HFFc6 (cell line): ENCODE measurements at regions not wholly inside any gene's neighbourhood (a gene's known extent, or its start where the extent isn't known, plus 50 kb on each side); places are given as distances from the start of the nearest gene placed in this dataset.

ENCODE experiments used
- DNase-seq: peaks from one replicate; pipeline ENCODE4 v3.0.0-alpha.2; 2018
- H3K27ac Mint-ChIP-seq: 2 replicates; pipeline ENCODE4 v1.8.0; 2020; ENCODE audit warnings: mild to moderate bottlenecking, mixed read lengths
- H3K27me3 Mint-ChIP-seq: 2 replicates; pipeline ENCODE4 v1.8.0; 2021; ENCODE audit warnings: mild to moderate bottlenecking, moderate library complexity, mixed read lengths; ENCODE audit not compliant: insufficient read depth
- H3K36me3 Mint-ChIP-seq: 2 replicates; pipeline ENCODE4 v1.8.0; 2021; ENCODE audit warnings: low read depth, mixed read lengths
- H3K4me1 Mint-ChIP-seq: 2 replicates; pipeline ENCODE4 v1.8.0; 2020; ENCODE audit warnings: low read depth, mixed read lengths
- H3K4me3 Mint-ChIP-seq: 2 replicates; pipeline ENCODE4 v1.8.0; 2020; ENCODE audit warnings: mild to moderate bottlenecking, moderate library complexity, mixed read lengths
- H3K9me3 Mint-ChIP-seq: 2 replicates; pipeline ENCODE4 v1.8.0; 2020; ENCODE audit warnings: mild to moderate bottlenecking, mixed read lengths
- CTCF ChIP-seq: fragments of 200-600 bp; sonication (generic); IDR thresholded peaks from 2 replicates; pipeline ENCODE4 v1.5.0; 2021; ENCODE audit warnings: antibody characterized with exemption, mild to moderate bottlenecking

DNA sequence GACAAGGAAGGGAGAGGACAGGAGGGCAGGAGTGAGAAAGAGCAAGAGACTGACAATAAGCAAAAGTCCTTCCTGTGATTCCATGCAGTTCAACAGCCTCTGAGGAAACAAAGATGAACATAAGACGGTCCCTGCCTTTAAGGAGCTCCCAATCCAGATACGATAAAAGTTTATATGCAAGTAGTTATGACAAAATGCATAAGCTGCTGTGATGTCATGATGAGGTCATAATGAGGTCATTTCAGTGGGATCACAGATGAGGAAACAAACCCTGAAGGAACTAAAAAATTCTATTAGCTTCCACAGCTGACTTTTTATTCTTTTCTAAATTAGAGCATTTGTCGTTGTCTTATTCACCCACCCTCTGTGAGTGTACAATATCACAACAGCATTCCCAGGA lies 458.5 kb upstream of the ACVR2A start:
- Mint-ChIP-seq H3K36me3 (no peaks in the 10 kb centered on the region; the same call in 1 of the 2 replicates), H3K27me3 (no peaks in the 10 kb centered on the region)
- no peak for TF ChIP-seq CTCF

DNA sequence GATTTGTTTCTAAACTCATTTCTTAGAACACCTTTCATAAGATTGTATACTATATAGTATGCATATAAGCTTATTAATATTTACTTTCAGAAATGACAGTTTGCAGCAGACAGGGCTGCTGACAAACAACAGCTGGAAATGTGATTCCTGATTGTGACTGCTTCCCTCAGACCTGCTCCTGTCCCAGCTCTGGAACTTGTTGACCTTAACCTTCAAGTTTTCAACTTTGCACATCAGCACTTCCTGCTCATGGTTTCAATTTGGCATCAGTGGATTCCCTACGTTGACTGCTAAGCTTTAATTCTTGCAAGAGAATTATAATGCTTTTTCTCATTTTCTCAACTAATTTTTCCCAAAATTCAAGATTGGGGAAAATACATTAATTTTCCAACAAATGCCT lies 459.2 kb upstream of the ACVR2A start:
- no peaks in the 10 kb centered on the region for H3K27me3 Mint-ChIP-seq
- no peak for TF ChIP-seq CTCF
- no peak for DNase-seq
- H3K27ac Mint-ChIP-seq = no peak overlapping the region
- H3K9me3 Mint-ChIP-seq = peaks cover 28% of the 10 kb centered on the region
- no peaks in the 10 kb centered on the region; the same call in 1 of the 2 replicates for H3K36me3 Mint-ChIP-seq
- H3K4me1 Mint-ChIP-seq = no peaks in the 10 kb centered on the region
- no peak overlapping the region for H3K4me3 Mint-ChIP-seq

More for the DNA sequence above, 458.5 kb upstream of the ACVR2A start:
- Mint-ChIP-seq H3K9me3 (peaks cover 25% of the 10 kb centered on the region), H3K4me1 (no peaks in the 10 kb centered on the region), H3K27ac (no peak overlapping the region), H3K4me3 (no peak overlapping the region; the same call in 1 of the 2 replicates)
- no peak for DNase-seq

GRCh38 chr2:147384659-147385058 lies 460.2 kb upstream of the ACVR2A start:
- Mint-ChIP-seq H3K27ac (no peak overlapping the region), H3K36me3 (no peaks in the 10 kb centered on the region; the same call in 1 of the 2 replicates), H3K4me3 (no peak overlapping the region), H3K4me1 (no peaks in the 10 kb centered on the region), H3K27me3 (no peaks in the 10 kb centered on the region), H3K9me3 (peaks cover 32% of the 10 kb centered on the region)
- no peak for DNase-seq
- TF ChIP-seq CTCF = no peak

DNA sequence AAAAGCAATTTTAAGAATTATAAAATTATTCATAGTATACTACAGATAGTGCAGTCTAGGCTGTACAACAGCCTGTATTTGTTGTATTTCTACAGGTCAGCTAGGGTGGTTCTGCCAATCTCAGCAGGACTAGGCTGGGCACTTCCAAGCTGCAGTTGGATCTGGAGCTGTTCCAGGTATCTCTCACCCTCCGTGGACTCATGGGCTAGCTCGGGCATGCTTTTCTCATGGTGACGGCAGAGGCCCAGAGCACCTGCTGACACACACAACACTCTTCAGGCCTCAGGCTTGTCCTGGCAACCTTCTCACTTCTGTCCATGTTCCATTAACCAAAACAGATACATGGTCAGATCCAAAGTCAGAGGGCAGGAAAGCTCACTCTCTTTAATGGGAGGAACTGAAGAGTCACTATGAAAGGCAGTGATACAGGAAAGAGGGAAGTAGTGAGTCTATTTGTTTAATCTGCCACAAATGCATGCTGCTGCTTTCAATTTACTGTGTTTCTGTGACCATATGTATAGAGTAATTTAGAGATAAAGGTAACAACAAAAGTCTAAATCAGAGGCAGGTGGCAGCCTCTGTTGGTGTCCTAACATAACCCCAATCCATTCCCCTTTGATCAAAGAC lies 462.4 kb upstream of the ACVR2A start:
- H3K4me1 Mint-ChIP-seq = no peaks in the 10 kb centered on the region
- no peak for TF ChIP-seq CTCF
- no peak overlapping the region for H3K27ac Mint-ChIP-seq
- no peaks in the 10 kb centered on the region for H3K27me3 Mint-ChIP-seq
- no peak overlapping the region for H3K4me3 Mint-ChIP-seq
- H3K9me3 Mint-ChIP-seq = peaks cover 36% of the 10 kb centered on the region
- DNase-seq = no peak
- H3K36me3 Mint-ChIP-seq = no peaks in the 10 kb centered on the region

DNA sequence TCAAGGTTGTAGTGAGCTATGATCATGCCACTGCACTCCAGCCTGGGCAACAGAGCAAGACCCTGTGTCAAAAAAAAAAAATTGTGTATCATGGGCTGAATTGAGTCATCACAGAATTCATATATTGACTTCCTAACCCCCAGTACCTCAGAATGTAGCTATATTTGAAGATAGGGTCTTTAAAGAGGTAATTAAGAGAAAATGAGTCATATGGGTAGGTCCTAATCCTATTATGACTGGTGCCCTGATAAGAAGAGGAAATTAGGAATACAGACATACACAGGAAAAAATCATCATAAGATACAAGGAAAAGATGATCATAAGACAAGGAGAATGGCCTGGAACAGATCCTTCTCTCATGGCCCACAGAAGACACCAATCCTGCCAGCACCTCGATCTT lies 466.4 kb upstream of the ACVR2A start:
- peaks cover 36% of the 10 kb centered on the region for H3K9me3 Mint-ChIP-seq
- no peaks in the 10 kb centered on the region for H3K36me3 Mint-ChIP-seq
- H3K4me1 Mint-ChIP-seq = no peaks in the 10 kb centered on the region
- no peaks in the 10 kb centered on the region for H3K27me3 Mint-ChIP-seq
- no peak for DNase-seq
- no peak overlapping the region for H3K27ac Mint-ChIP-seq
- no peak for TF ChIP-seq CTCF
- H3K4me3 Mint-ChIP-seq = no peak overlapping the region
